ENCODE measurements at regions not wholly inside any gene's neighbourhood (a gene's known extent, or its start where the extent isn't known, plus 50 kb on each side); places are given as distances from the start of the nearest gene placed in this dataset.

DNA sequence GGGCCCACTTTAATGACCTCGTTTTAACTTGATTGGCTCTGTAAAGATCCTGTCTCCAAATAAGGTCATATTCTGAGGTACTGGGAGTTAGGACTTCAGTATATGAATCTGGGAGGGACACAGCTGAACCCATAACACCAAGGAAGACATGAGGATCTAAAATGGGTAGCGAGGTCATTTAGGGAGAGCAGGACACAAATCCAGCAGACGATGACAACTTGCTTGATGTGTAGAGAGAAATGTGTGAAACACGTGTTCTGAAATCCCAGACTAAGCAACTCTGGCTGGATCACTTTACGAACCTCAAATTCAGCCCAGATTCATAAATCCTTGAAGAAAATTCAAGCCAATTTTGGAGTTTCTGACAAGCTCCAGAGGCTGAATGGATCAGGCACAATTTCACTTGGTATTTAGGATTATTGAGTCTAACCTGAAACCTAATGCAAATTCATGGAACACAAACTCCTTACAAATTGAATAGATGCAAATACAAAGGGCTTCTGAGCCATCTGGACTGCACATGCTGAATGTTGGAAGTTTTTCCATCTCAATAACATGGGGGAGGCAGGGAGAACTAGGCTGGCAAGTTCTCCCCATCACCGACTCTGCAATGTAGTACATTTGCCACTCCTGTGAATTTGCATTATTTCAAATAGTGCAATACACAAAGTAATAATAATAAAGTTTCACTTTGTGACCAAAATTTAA is 74.0 kb upstream of the SLC30A5 start:
- TF ChIP-seq EZH2 (IDR thresholded peaks at IDR 0.05) (no peak), EZH2phosphoT487 (IDR thresholded peaks at IDR 0.05; ENCODE audit: borderline replicate concordance) (no peak), FOSL1 (IDR thresholded peaks at IDR 0.05; ENCODE audit: low read depth) (no peak), ELF1 (IDR thresholded peaks at IDR 0.05; ENCODE audit: borderline replicate concordance, low read depth) (no peak), SP1 (IDR thresholded peaks at IDR 0.05; ENCODE audit: low read depth) (no peak), TCF7L2 (IDR thresholded peaks at IDR 0.05; ENCODE audit: borderline replicate concordance, extremely low read depth, insufficient read depth, insufficient read length) (no peak), JUND (IDR thresholded peaks at IDR 0.05) (no peak)
- TF ChIP-seq, protein P1, sequence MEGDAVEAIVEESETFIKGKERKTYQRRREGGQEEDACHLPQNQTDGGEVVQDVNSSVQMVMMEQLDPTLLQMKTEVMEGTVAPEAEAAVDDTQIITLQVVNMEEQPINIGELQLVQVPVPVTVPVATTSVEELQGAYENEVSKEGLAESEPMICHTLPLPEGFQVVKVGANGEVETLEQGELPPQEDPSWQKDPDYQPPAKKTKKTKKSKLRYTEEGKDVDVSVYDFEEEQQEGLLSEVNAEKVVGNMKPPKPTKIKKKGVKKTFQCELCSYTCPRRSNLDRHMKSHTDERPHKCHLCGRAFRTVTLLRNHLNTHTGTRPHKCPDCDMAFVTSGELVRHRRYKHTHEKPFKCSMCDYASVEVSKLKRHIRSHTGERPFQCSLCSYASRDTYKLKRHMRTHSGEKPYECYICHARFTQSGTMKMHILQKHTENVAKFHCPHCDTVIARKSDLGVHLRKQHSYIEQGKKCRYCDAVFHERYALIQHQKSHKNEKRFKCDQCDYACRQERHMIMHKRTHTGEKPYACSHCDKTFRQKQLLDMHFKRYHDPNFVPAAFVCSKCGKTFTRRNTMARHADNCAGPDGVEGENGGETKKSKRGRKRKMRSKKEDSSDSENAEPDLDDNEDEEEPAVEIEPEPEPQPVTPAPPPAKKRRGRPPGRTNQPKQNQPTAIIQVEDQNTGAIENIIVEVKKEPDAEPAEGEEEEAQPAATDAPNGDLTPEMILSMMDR (IDR thresholded peaks at IDR 0.05 in 2 of 3, conservative IDR thresholded peaks at IDR 0.05 in 1 of 3; ENCODE audit: borderline replicate concordance in 1 of 3, insufficient read depth in 1 of 3, low read depth in 2 of 3, low read length in 2 of 3), result no peak

All from HCT116 (cell line).